ENCODE measurements at regions not wholly inside any gene's neighbourhood (a gene's known extent, or its start where the extent isn't known, plus 50 kb on each side); places are given as distances from the start of the nearest gene placed in this dataset.
"Not testable (repeated sequence)": the region's sequence is repeated elsewhere in the genome, so short reads cannot be mapped to it uniquely, and the experiment has no call there.

DNA sequence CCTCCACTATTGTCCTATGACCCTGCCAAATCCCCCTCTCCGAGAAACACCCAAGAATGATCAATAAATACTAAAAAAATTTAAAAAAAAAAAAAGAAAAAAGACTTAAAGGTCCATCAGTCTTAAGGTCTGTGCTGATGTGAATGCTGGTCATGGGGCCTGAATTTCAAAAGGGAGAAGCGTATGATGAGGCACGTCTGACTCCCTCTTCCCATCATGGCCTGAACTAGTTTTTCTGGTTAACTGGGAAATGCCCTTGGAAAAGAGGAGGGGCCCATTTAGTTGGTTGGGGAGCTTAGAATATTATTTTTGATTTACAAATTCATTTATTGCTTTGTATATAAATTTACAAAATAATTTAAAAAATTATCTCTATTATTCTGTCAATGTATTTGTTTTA lies 291.0 kb upstream of the CDH19 start:
- DNase-seq (ENCODE audit: extremely low spot score, unreplicated experiment), result no peak
- Mint-ChIP-seq H3K9me3 (no peaks in the 10 kb centered on the region), H3K36me3 (no peaks in the 10 kb centered on the region), H3K4me1 (ENCODE audit: unreplicated experiment) (no peaks in the 10 kb centered on the region), H3K4me3 (no peak overlapping the region), H3K27me3 (no peaks in the 10 kb centered on the region), H3K27ac (no peak overlapping the region)
- TF ChIP-seq, protein P1, sequence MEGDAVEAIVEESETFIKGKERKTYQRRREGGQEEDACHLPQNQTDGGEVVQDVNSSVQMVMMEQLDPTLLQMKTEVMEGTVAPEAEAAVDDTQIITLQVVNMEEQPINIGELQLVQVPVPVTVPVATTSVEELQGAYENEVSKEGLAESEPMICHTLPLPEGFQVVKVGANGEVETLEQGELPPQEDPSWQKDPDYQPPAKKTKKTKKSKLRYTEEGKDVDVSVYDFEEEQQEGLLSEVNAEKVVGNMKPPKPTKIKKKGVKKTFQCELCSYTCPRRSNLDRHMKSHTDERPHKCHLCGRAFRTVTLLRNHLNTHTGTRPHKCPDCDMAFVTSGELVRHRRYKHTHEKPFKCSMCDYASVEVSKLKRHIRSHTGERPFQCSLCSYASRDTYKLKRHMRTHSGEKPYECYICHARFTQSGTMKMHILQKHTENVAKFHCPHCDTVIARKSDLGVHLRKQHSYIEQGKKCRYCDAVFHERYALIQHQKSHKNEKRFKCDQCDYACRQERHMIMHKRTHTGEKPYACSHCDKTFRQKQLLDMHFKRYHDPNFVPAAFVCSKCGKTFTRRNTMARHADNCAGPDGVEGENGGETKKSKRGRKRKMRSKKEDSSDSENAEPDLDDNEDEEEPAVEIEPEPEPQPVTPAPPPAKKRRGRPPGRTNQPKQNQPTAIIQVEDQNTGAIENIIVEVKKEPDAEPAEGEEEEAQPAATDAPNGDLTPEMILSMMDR (conservative IDR thresholded peaks at IDR 0.05), result no peak

DNA sequence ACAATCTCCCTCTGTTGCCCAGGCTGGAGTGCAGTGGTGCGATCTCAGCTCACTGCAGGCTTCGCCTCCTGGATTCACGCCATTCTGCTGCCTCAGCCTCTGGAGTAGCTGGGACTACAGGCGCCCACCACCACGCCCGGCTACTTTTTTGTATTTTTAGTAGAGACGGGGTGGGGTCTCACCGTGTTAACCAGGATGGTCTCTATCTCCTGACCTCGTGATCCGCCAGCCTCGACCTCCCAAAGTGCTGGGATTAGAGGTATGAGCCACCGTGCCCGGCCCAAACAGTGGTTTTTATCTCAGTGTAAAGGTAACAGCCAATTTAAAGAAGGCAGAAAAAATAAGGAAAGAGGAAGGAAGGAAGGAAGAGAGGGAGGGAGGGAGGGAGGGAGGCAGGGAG lies 288.5 kb upstream of the CDH19 start:
- not testable (repeated sequence) for DNase-seq (ENCODE audit: extremely low spot score, unreplicated experiment); H3K4me3 Mint-ChIP-seq; H3K27ac Mint-ChIP-seq; H3K9me3 Mint-ChIP-seq; H3K4me1 Mint-ChIP-seq (ENCODE audit: unreplicated experiment); H3K27me3 Mint-ChIP-seq; H3K36me3 Mint-ChIP-seq

DNA sequence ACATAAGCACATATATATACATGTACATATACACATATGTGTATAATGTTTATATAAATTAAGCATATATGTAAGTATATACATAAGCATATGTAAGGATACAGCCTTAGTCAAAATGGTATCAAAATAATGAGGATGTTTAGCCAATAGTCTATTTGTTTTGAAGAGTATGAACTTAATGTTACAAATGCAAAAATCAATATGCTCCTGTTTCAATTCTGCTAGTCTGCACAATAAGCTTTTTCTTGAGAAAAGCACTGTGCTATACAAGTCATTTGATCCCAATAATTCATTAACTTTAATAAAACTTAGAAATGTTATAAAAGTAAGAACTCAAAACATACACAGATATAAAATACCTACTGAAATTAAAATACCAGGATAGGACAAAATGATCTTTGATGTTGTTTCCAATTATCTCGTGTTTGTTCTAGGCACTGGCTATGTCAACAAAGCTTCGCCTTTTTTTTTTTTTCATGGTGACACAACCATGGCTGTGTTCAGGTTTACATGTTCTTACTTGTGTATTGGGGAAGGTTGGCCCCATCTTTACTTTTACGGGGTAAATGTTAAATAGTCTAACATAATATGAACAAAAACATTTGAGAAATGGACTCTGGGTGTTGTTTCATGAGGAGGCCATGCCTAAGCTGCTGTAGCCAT lies 271.1 kb upstream of the CDH19 start:
- no peaks in the 10 kb centered on the region for H3K36me3 Mint-ChIP-seq
- TF ChIP-seq, protein P1 (conservative IDR thresholded peaks at IDR 0.05), result no peak
- no peak overlapping the region for H3K4me3 Mint-ChIP-seq
- H3K9me3 Mint-ChIP-seq, result no peaks in the 10 kb centered on the region
- no peaks in the 10 kb centered on the region for H3K4me1 Mint-ChIP-seq (ENCODE audit: unreplicated experiment)
- H3K27ac Mint-ChIP-seq, result no peak overlapping the region
- no peaks in the 10 kb centered on the region for H3K27me3 Mint-ChIP-seq
- DNase-seq (ENCODE audit: extremely low spot score, unreplicated experiment), result no peak

DNA sequence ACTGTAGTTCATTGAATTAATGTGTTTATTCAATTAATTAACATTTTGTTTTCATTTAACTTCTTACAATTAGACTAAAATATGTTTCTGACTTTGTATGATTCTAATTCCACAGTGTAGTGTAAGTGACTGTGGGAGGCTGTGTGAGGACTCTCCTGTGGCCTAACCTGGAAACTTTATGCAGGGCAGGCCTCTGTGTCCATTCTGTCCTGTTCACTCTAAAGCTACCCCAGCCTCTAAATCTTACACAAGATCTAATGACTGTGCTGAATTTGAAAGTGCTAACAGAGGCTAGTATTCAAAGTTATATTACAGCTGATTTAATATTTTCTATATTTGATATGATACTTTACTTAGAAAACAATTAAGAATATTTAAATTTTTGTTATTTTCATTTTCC lies 270.5 kb upstream of the CDH19 start:
- Mint-ChIP-seq H3K27ac (no peak overlapping the region), H3K36me3 (no peaks in the 10 kb centered on the region), H3K27me3 (no peaks in the 10 kb centered on the region), H3K4me1 (ENCODE audit: unreplicated experiment) (no peaks in the 10 kb centered on the region), H3K4me3 (no peak overlapping the region), H3K9me3 (no peaks in the 10 kb centered on the region)
- TF ChIP-seq, protein P1 (conservative IDR thresholded peaks at IDR 0.05), result no peak
- no peak for DNase-seq (ENCODE audit: extremely low spot score, unreplicated experiment)

DNA sequence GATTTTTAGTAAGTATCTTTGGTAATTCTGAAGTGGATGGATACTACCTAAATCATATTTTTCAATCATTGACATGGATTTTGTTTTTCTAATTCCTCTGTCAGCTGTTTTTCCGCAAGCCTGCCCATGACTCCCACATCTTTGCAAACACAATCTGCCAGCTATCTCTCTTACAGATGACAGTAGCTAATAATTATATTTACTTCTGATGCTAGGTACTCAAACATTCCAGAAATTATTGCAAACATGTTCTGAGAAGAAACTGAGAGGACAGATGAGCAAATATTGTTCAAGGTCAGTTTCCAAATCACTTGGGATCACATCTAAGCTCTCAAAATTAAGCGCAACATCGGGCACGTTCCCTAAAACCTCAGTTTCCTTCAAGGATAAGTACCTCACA lies 270.0 kb upstream of the CDH19 start:
- TF ChIP-seq, protein P1 (conservative IDR thresholded peaks at IDR 0.05), result no peak
- H3K4me3 Mint-ChIP-seq, result no peak overlapping the region
- no peak for DNase-seq (ENCODE audit: extremely low spot score, unreplicated experiment)
- no peaks in the 10 kb centered on the region for H3K36me3 Mint-ChIP-seq
- H3K27me3 Mint-ChIP-seq, result no peaks in the 10 kb centered on the region
- H3K27ac Mint-ChIP-seq, result no peak overlapping the region
- no peaks in the 10 kb centered on the region for H3K4me1 Mint-ChIP-seq (ENCODE audit: unreplicated experiment)
- H3K9me3 Mint-ChIP-seq, result no peaks in the 10 kb centered on the region

DNA sequence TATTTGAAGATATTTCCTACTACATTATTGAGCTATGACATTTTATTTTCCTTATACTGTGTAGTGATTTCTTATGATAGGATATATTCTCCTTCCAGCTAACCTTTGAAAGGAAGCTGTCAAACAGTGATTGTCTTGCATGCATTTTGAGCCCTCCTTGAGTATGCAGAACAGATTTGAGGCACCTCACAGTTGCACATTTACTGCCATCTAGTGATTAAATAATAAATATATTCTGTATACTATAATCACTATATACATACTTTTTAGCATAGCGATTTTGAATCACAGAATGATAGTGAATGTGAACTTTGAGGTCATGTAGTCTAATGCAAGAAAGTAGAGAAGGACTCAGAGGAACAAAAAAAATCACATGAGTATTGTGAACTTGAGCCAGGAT lies 268.4 kb upstream of the CDH19 start:
- Mint-ChIP-seq H3K4me3 (no peak overlapping the region), H3K27me3 (no peaks in the 10 kb centered on the region), H3K27ac (no peak overlapping the region), H3K36me3 (no peaks in the 10 kb centered on the region), H3K4me1 (ENCODE audit: unreplicated experiment) (no peaks in the 10 kb centered on the region), H3K9me3 (no peaks in the 10 kb centered on the region)
- DNase-seq (ENCODE audit: extremely low spot score, unreplicated experiment), result no peak
- TF ChIP-seq, protein P1 (conservative IDR thresholded peaks at IDR 0.05), result peak; percentile 62
